NCI-H69 (cell line): ENCODE measurements at regions not wholly inside any gene's neighbourhood (a gene's known extent, or its start where the extent isn't known, plus 50 kb on each side); places are given as distances from the start of the nearest gene placed in this dataset.
"Not testable (repeated sequence)": the region's sequence is repeated elsewhere in the genome, so short reads cannot be mapped to it uniquely, and the experiment has no call there.

Source experiments
- DNase-seq: peaks from one replicate; lab custom pipeline; 2025; lab: John Stamatoyannopoulos, UW

DNA sequence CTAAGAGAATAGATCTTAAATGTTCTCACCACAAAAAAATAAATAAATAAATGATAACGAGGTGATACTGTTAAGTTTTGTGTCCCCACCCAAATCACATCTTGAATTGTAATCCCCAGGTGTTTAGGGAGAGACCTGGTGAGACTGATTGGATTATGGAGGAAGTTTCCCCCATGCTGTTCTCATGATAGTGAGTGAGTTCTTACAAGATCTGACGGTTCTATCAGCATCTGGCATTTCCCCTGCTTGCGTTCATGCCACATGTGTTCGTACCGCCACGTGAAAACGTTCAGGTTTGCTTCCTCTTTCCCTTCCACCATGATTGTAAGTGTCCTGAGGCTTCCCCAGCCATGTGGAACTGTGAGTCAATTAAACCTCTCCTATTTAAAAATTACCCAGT, 1514.8 kb upstream of the TENM4 start:
- no peak for DNase-seq

DNA sequence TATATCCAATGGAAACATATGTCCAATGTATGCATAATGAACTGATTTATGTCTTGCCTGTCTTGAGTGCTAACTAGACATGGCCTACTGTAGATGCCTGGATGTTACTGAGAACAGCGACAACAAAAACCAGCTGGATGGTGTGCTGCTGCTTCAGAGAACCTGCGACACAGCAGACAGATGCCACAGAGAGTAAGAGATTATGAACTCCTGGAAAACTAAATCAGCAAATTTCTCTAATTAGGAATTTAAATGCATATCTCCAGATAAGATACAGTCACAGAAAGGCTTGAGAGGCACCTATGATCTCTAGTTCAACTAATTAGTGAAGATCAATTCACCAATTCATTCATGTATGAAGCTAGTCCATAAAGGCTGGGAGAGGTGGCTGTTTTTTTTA, 1508.0 kb upstream of the TENM4 start:
- DNase-seq, result no peak

GRCh38 chr11:80944758-80945157, 1503.9 kb upstream of the TENM4 start:
- DNase-seq, result no peak

GRCh38 chr11:80943226-80943625, 1502.4 kb upstream of the TENM4 start:
- no peak for DNase-seq

DNA sequence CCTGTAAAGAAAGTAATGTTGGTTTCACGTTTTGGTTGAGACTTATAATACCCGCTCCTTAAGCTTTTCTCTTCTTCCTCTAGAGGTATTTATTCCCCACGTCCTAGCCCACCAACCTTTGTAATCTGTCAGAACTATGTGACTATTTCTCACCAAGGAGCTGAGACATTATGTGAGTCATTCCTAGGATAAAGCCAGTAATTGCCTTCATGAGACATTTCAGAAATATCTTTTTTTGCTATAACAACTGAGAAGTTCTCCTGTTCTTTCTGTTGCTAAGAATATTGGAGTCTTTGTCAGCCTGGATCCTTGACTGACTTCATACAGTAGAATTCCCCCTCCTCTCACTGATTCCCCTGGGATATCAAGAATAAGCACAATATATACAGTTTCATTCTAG, 1497.0 kb upstream of the TENM4 start:
- DNase-seq, result no peak

DNA sequence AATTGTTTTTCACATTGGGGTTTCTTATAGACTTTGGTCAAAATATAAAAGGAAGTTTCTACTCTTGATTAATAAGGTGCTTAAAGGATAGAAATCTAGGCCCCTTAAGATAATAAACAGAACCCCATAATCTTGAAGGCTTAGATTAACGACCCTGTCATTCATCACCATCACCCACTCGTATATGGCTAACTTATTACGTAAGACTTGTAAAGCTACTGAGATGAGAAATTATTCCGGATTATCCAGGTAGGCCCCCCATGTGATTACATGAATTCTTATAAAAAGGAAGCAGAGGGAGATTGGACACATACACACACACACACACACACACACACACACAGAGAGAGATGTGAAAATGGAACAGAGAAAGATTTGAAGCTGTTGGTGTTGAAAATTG, 1489.2 kb upstream of the TENM4 start:
- DNase-seq, result no peak

DNA sequence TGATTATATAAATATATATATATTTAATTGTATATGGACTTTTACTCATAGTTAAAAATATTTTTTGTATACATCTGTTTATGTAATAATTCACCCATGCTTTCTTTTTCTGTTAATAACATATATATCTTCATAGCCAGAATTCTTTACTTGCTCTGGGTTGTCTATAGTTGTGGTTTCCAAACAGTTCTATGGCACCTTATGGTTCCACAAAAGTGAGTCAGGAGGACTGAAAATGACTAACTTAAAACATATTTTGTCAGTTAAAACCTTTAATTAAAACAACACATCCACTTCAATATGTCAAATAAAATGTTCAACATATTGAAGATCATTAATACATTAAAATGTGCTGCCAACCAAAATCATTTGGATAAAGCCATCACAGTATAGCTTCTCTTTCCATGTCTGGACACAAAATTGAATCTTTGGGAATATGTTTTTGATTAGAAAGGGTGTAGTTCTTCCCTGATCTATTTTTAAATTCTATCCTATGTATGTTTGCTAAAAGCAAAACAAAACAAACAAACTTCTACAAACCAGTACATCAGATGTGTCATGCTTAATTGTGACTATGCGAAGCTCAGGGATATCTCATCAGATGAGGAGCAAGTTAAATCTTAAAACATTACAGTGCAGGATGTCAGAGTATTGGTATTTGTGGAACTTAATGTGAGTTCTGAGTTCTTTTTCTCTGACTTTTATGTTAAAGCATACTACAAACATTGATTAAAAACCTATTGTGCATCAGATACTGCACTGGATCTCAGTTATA, 1488.4 kb upstream of the TENM4 start:
- DNase-seq, result no peak

GRCh38 chr11:80925321-80925720, 1484.5 kb upstream of the TENM4 start:
- DNase-seq, result no peak

DNA sequence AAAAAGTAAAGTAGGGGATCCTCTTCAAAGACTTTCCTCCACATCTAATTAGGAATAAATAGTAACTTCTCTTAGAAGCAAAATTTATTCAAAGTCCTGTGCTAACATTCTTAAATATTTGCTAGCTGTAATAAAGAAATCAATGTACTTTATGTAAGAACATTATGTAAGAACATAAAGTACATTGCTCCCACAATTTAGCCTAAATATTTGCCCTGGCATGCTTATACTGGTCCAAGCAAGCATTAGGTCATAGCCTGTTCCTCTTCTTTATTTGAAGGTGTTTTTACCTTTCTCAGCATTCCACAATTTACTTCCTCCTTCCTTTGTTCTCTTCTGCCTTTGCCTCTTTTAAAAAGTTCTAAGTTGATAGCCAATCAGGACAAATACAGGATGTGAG, 1480.5 kb upstream of the TENM4 start:
- not testable (repeated sequence) for DNase-seq

GRCh38 chr11:80916173-80916798, 1475.5 kb upstream of the TENM4 start:
- DNase-seq, result peak; percentile 62

DNA sequence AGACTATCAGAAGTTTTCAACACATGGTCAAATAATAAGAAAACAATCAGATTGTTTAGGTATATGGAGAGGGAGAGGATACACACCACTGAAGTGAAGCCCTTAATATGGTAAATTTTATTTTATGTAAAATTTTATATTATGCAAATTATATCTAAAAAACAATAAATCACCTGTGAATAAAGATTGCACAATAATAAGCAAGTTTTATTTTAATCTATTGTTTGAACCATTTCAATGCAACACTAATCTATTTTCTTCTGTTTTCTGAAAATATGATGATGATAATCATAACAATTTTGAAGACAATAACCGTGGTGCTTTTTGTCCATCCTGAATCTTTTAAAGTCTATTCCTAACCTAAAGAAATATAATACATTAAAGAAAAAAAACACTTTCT, 1473.5 kb upstream of the TENM4 start:
- DNase-seq, result no peak

GRCh38 chr11:80911666-80912065, 1470.8 kb upstream of the TENM4 start:
- DNase-seq, result no peak

- no peak for DNase-seq
Observed at GRCh38 chr11:80900265-80900664, 1459.4 kb upstream of the TENM4 start.

GRCh38 chr11:80899381-80899780, 1458.6 kb upstream of the TENM4 start:
- peak; percentile 23 for DNase-seq

DNA sequence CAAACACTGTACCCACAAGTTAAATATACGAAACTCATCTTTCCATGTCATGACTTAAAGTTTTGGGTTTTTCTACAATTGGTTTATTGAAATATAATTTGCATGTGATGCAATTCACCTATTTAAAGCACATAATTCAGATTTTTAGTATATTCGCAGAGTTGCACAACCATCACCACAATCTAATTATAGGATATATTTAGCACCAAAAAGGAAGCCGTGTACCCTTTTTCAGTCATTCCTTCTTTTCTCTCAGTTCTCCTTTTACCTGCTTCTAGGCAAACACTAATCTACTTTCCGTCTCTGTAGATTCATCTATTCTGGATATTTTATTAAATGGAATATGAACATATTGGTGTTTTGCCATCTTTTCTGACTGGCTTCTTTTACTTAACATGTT, 1458.1 kb upstream of the TENM4 start:
- no peak for DNase-seq

GRCh38 chr11:80886684-80887083, 1445.9 kb upstream of the TENM4 start:
- DNase-seq, result no peak

DNA sequence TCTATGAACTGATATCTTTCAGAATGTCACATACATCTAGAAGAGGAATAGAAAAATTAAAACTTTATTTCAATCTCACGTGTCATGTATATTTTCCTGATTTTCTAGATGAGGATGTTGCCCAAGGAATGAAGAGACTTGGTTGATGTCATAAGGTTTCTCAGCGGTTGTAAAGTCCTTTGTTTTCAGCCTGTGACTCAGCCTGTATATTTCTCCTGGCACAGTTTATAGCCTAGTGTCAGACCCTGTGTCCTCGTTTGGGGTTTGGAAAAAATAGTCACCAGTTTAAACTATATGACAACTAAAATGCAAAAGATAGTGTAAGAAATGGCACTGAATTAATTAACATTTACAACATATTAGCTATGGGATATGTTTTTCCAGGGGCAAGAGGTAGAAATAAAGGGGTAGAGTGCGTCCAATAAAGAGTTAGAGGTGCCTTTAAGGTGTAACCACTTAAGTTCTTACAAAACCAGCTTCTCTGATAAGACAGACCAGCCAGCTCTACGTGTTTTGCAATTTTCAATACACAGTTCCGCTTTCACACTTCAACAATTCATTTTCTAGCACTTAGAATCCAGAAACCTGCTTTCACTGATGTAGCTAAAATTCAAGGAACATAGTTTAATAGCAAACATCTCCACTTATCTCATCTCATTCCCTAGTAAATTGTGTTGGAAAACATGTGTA, 1432.6 kb upstream of the TENM4 start:
- no peak for DNase-seq

DNA sequence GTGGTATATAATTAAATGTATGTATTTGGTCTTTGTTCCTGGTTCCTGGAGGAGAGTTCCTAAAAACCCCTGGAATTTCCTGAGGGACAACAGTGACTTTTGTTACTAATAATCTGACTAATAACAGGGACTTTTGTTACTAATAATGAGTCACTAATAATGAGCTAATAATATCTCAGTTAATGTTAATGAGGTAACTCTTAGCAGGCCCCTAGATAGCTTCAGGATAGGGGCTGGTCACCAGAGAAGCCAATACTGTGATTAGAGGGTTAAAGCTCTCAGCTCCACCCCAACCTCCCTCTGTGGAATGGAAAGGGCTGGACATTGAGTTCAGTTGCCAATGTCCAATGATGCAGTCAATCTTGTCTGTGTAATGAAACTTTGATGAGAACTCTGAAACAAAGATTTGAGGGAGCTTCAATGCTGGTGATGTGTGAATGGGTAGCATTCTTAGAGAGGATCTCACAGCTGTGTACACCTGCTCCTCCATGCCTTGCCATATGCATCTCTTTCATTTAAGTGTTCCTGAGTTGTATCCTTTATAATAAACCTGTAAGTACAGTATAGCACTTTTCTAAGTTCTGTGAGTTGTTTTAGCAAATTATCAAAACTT, 1431.4 kb upstream of the TENM4 start:
- no peak for DNase-seq

- DNase-seq, result peak; percentile 39
Observed at GRCh38 chr11:80868831-80869230, 1428.0 kb upstream of the TENM4 start.

DNA sequence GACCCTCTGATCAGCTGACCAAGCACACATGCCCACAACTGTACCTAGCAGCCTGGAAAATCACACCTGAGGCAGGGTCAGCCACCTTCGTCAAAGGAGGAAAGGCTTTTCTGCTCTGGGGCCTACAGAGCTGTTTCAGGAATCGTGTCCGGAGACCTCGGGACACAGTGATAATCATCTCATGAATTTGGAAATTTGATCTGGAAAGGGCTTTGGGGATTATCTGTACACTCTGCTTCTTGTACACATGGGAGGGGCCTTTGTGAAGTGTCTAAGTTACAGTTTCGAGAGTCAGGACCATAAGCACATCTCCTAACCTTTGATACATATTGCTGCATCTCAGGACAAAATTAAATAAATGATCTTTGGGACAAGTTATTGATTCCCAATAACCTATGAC, 1421.2 kb upstream of the TENM4 start:
- no peak for DNase-seq

DNA sequence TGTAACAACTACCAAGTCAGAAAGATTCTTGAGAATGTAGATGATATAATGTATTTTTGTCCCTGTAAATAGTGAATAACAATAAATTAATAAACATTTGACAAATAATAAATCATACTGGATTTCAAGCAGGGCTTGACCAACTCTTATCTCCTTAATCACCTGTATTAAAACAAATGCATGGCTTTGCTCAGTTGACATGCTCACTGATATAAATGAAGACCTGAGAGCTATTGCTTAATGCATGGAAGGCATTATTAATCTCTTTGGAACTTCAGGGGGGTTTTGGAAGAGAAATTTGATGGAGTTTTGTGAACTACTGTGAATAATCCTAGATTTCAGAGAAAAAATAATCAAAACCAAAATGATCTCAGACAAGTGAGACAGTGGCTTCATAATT, 1420.4 kb upstream of the TENM4 start:
- DNase-seq, result no peak

DNA sequence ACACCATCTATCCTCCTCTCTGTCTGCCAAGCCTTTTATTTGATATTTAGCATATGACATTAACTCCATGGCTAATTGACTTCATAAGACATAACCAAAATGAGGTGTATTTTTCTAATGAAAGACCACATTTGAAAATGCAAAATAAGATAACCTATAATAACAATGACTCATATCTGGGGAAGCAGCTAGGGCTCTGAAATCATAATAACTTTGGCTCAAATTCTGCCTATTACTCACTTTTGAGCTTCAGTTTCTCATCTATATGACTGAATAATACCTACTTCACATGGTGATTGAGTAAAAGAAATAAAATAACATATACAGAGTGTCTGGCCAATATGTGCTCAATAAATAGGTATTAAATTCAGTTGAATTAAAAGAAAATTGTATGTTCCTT, 1419.8 kb upstream of the TENM4 start:
- DNase-seq, result no peak

- DNase-seq, result no peak
Observed at GRCh38 chr11:80856066-80856465, 1415.2 kb upstream of the TENM4 start.
